COR-L47 (cell line): ENCODE measurements at regions not wholly inside any gene's neighbourhood (a gene's known extent, or its start where the extent isn't known, plus 50 kb on each side); places are given as distances from the start of the nearest gene placed in this dataset.
A peak's percentile ranks its signal among the peaks of the same experiment; 100 is the strongest.
"Not testable (repeated sequence)": the region's sequence is repeated elsewhere in the genome, so short reads cannot be mapped to it uniquely, and the experiment has no call there.

ENCODE experiments used
- DNase-seq: peaks from one replicate; lab custom pipeline; 2025; lab: John Stamatoyannopoulos, UW

DNA sequence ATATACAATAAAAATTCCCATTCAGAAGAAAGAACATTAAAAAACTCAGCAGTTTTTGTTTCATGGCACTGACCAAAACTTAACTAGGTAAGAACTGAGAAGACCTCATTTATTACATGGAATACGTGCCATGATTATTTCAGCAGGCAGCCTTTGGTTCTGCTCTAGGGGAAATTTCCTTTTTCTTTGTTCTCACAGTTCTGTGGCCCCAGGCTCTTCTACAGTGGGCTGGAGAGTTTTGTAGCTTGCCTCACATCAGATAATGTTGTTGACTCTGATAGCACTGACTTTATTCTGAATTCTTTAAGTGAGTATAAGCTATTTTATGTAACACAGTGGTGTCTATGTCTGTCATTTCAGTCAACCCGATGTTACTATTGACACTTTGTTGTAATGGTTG is 844.3 kb downstream of the TBC1D32 start:
- no peak for DNase-seq

GRCh38 chr6:120484146-120484545 is 850.1 kb downstream of the TBC1D32 start:
- DNase-seq = no peak

GRCh38 chr6:120478650-120479049 is 855.6 kb downstream of the TBC1D32 start:
- no peak for DNase-seq

GRCh38 chr6:120473804-120474203 is 860.5 kb downstream of the TBC1D32 start:
- no peak for DNase-seq

- DNase-seq = no peak
Measured at GRCh38 chr6:120468486-120468885, 865.8 kb downstream of the TBC1D32 start.

DNA sequence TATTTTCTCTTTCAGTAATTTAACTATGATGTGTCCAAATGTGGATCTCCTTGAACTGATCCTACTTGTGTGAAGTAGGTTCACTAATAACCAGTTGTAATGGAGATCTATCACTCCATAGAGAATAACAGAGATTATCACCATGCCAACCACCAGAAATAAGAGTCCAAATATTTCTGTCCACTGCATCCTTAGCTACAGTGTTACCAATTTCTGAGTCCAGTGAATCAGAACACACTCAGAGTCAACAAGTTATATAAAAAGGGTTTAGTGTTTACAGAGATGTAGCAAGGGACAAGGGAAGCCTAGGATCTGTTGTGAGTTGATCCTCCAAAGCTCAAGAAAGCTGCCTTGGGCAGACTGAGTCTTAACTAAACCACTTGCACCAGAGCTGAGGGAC is 882.8 kb downstream of the TBC1D32 start:
- DNase-seq = no peak

GRCh38 chr6:120447605-120448004 is 886.7 kb downstream of the TBC1D32 start:
- DNase-seq = no peak

DNA sequence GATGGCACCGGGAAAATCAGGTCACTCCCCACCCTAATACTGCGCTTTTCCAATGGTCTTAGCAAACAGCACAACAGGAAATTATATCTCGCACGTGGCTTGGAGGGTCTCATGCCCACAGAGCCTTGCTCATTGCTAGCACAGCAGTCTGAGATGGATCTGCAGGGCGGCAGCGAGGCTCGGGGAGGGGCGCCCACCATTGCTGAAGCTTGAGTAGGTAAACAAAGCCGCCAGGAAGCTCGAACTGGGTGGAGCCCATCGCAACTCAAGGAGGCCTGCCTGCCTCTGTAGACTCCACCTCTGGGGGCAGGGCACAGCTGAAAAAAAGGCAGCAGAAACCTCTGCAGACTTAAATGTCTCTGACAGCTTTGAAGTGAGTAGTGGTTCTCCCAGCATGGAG is 901.4 kb downstream of the TBC1D32 start:
- DNase-seq = not testable (repeated sequence)

DNA sequence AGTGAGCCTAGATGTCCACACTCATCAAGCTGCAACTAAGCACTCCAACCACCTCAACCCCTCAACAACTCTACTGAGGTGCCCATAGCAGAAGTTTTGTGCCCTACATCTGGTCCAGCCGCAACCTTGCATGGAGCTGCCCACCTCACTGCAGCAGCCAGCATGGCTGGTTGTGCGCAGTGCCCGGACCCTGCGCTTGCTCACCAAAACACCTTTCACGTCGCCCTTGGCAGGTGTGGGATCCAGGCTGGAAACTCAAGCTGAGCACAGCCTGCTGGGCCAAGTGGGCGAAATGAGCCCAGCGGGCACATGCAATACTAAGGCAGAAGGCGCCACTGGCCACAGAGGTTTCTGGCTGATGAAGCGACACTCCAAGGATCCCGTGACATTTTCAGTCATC is 902.4 kb downstream of the TBC1D32 start:
- DNase-seq = no peak

GRCh38 chr6:120411394-120411793 is 922.9 kb downstream of the TBC1D32 start:
- no peak for DNase-seq

GRCh38 chr6:120410586-120410985 is 923.7 kb downstream of the TBC1D32 start:
- no peak for DNase-seq

GRCh38 chr6:120407696-120408095 is 926.6 kb downstream of the TBC1D32 start:
- no peak for DNase-seq

DNA sequence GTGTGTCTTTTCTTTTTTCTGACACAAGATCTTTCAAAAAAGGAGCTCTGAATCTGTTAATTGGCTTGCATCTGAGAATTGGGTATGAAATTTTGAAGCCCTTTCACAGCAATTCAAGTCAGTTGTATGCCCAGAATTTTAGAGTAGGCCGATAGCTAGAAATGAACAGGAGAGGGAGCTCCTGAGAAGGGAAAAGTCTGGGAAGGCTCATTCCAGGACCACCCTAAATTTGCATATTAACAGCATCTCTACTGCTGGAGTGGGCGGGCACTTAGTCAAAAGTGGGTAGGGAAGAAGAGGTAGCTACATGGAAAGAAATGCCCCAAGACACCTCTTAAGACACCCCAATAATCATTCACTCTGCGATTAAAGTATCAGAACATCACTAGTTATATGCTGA is 928.3 kb downstream of the TBC1D32 start:
- no peak for DNase-seq

DNA sequence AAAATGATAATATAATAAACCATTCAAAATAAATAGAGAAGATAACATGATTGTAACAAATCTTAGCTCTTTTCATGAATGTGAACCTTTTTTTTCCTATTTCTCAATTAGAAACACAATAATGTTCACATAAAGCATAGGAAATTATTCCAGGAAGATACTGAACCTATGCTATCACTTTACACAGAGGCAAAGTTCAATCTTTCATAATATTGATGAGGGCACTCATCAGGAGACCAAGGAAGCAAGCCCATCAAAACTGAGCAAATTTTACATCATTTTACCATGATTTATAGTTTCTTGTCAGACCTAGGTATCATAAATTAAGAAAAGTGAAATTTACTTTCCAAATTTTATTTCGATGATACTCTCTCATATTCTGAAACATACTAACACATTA is 938.5 kb downstream of the TBC1D32 start:
- DNase-seq = no peak

DNA sequence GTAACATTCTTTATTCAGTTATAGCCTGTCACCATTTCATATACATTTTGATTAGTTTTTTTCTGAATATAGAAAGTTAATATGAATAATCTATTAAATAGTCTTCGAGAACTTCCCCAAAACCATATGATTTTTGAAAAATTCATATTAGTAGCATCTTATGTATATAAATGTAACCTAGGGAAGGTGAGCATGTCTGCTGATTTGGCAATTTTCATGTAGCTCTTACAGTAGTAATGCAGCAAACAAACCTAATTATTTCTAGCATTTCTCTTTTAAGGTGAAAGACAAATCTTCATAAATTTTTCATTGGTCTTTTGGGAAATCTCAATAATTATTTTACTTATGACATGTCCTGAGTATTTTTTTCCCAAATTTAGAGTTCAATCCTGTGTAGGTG is 939.0 kb downstream of the TBC1D32 start:
- DNase-seq = no peak

GRCh38 chr6:120392941-120393340 is 941.3 kb downstream of the TBC1D32 start:
- DNase-seq = no peak

GRCh38 chr6:120384671-120385070 is 949.6 kb downstream of the TBC1D32 start:
- DNase-seq = no peak

DNA sequence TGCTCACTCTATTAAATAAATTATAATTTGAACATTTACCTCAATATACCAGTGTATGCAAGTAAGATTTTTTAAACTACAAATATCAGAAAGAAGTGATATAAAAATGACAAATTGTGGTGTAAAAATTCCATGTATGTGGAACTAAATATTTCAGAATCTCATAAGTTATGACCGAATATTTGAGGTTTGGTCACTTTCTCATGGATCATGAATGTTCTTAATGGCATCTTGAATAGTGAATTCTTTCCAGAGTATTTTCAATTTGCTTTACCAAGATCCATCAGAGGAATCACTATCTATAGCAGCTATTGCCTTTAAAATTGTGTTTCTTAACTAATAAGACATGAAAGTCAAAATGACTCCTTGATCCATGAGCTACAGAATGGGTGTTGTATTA is 950.6 kb downstream of the TBC1D32 start:
- DNase-seq = no peak

GRCh38 chr6:120378582-120379220 is 955.6 kb downstream of the TBC1D32 start:
- peak; percentile 18 for DNase-seq

DNA sequence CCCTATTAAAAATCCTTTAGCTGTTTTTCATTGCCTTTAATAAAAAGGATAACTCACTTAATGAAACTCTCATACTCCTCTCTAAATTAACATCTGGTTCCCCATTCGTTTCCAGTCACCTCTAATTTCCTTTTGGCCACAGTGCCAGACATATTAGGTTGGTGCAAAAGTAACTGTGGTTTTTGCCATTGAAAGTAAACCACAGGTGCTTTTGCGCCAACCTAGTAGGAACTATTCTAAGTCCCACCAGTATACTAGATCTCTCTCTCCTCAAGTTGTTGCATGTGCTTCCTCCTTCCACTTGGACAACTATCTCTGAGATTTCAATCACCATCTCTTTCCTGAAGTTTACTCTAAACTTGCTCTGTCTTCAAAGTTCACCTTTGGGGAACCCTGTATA is 961.1 kb downstream of the TBC1D32 start:
- DNase-seq = no peak

GRCh38 chr6:120363429-120363828 is 970.9 kb downstream of the TBC1D32 start:
- no peak for DNase-seq

DNA sequence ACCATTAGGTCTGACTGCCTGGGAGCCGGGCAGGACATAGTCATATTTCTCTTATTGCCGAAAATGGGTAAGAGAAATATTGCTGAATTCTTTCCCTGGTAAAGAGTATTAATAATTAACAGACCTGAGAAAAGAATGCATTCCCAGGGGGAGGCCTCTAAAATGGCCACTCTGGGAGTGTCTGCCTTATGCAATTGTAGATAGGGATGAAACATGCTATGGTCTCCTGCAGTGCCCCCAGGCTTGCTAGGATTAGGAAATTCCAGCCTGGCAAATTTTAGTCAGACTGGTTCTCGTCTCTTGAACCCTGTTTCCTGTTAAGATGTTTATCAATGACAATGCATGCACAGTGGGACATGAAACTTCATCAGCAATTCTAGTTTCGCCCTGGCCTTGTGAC is 975.7 kb downstream of the TBC1D32 start:
- DNase-seq = not testable (repeated sequence)

- no peak for DNase-seq
Measured at GRCh38 chr6:120357447-120357846, 976.8 kb downstream of the TBC1D32 start.

- no peak for DNase-seq
Measured at GRCh38 chr6:120355822-120356221, 978.5 kb downstream of the TBC1D32 start.
